ENCODE measurements at regions not wholly inside any gene's neighbourhood (a gene's known extent, or its start where the extent isn't known, plus 50 kb on each side); places are given as distances from the start of the nearest gene placed in this dataset.
A peak's percentile ranks its signal among the peaks of the same experiment; 100 is the strongest.
"Not testable (repeated sequence)": the region's sequence is repeated elsewhere in the genome, so short reads cannot be mapped to it uniquely, and the experiment has no call there.

DNA sequence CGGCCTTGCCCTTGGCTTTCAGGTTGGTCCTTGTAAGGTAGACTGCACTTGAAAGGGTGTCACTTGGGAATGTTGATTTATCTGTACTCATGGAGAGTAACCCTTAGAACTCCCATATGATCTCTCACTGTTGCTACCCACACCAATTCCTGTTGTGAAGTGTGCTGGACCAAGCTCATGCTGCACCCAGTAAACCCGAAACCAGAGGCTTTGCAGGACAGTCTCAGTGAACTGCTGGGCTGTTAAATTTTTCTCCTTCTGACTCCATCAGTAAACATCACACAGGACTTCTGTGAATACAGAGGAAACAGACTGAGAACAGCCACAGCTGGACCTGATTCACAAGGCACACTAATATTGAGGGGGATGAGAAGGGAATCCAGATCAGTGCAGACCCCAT is 783.0 kb downstream of the TMEM121 start:
- TF ChIP-seq, protein P1, sequence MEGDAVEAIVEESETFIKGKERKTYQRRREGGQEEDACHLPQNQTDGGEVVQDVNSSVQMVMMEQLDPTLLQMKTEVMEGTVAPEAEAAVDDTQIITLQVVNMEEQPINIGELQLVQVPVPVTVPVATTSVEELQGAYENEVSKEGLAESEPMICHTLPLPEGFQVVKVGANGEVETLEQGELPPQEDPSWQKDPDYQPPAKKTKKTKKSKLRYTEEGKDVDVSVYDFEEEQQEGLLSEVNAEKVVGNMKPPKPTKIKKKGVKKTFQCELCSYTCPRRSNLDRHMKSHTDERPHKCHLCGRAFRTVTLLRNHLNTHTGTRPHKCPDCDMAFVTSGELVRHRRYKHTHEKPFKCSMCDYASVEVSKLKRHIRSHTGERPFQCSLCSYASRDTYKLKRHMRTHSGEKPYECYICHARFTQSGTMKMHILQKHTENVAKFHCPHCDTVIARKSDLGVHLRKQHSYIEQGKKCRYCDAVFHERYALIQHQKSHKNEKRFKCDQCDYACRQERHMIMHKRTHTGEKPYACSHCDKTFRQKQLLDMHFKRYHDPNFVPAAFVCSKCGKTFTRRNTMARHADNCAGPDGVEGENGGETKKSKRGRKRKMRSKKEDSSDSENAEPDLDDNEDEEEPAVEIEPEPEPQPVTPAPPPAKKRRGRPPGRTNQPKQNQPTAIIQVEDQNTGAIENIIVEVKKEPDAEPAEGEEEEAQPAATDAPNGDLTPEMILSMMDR (IDR thresholded peaks at IDR 0.05; ENCODE audit: low read depth, low read length, missing control alignments), result no peak
- no peak for DNase-seq (ENCODE audit: extremely low read depth, low read depth)
- no peak overlapping the region for H3K4me3 ChIP-seq (replicated peaks; ENCODE audit: low read depth, low read length)

DNA sequence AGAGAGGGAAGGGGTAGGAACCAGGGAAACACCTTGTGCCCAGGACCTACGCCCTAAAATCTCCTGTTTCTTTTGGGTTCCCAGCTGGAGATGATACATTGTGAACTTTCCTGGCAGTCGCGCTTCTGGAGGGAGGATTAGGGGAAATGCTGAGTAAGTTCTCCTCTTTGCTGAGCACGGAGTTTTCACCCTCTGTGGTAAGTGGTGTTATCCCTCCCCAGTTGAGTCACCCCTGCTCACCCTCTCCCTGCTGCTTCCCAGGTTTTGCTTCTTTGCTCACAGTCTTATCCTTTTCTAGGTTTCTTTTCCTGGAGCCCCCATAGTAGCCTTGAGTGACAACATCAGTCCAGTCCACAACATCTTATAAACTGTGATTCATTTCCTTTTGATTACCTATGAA is 789.1 kb downstream of the TMEM121 start:
- no peak overlapping the region for H3K4me3 ChIP-seq (replicated peaks; ENCODE audit: low read depth, low read length)
- no peak for DNase-seq (ENCODE audit: extremely low read depth, low read depth)
- TF ChIP-seq, protein P1 (IDR thresholded peaks at IDR 0.05; ENCODE audit: low read depth, low read length, missing control alignments), result no peak

DNA sequence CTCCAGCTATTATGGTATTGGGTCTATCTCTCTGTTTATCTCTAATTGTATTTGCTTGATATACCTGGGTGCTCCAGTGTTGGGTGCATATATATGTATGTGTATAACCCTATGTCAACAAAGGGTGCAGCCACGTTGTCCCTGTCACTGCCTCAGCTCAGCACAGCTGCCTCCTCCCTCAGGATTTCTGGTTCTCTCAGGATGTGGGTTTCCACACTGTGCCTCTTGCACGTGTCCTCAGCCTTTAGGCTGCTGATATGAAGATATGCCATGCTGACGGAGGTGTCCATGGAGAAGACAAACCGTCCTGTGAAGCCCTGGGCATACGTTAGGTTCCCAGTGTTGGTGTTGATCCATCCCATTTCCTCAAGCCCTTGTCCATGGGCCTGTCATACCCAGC is 791.2 kb downstream of the TMEM121 start:
- TF ChIP-seq, protein P1 (IDR thresholded peaks at IDR 0.05; ENCODE audit: low read depth, low read length, missing control alignments), result no peak
- no peak overlapping the region for H3K4me3 ChIP-seq (replicated peaks; ENCODE audit: low read depth, low read length)
- no peak for DNase-seq (ENCODE audit: extremely low read depth, low read depth)

DNA sequence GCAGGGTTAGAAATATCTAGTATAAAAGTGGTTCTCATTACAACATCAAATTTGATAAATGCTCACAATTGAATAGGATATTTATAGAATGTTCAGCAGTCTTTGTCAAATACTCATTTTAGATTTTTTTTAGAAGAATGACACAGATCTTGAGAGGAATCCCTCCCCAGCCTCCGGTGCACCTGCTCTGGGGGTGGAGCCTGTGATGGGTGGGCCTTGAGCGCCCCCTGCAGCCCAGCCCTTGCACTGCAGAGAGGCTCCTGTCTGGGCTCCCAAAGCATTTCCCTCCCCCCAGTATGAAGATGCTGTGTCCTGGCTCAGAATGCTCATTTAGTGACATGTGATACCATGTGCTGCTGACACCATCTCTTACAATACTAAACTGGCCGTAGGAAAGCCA is 792.3 kb downstream of the TMEM121 start:
- DNase-seq (ENCODE audit: extremely low read depth, low read depth), result no peak
- TF ChIP-seq, protein P1 (IDR thresholded peaks at IDR 0.05; ENCODE audit: low read depth, low read length, missing control alignments), result peak; percentile 5
- no peak overlapping the region for H3K4me3 ChIP-seq (replicated peaks; ENCODE audit: low read depth, low read length)

DNA sequence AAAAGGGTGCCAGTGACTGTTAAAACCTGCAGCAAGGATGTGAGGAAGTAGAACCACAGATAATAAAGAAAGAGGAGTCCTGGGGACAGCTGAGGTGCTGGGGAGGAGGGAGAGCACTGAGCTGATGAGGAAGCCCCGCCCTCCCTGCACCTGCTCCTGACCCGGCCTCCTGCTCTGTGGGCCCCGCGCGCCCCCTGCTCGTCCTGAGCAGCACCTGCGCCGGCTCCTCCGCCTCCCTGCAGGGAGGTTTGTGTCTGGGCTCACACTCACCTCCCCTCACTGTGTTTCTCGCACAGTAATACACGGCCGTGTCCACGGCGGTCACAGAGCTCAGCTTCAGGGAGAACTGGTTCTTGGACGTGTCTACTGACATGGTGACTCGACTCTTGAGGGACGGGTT is 797.6 kb downstream of the TMEM121 start:
- DNase-seq (ENCODE audit: extremely low read depth, low read depth); H3K4me3 ChIP-seq (replicated peaks; ENCODE audit: low read depth, low read length): not testable (repeated sequence)

DNA sequence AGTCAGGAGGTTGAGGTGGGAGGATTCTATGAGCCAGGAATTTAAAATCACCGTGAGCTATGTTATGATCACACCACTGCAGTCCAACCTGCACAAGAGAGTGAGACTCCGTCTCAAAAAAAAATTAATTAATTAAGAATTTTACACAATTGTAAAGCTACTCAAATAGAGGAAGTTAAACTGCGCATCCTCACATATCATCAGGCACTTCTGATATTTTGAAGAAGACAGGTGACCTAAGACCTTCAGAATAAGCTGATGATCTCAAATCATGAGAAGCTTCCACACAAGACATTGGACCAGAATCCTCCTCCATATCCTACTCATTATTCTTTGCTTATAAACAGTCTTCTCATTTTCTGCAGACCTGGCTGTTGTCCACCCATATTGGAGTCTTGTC is 800.9 kb downstream of the TMEM121 start:
- TF ChIP-seq, protein P1 (IDR thresholded peaks at IDR 0.05; ENCODE audit: low read depth, low read length, missing control alignments), result no peak
- H3K4me3 ChIP-seq (replicated peaks; ENCODE audit: low read depth, low read length), result no peak overlapping the region
- no peak for DNase-seq (ENCODE audit: extremely low read depth, low read depth)

DNA sequence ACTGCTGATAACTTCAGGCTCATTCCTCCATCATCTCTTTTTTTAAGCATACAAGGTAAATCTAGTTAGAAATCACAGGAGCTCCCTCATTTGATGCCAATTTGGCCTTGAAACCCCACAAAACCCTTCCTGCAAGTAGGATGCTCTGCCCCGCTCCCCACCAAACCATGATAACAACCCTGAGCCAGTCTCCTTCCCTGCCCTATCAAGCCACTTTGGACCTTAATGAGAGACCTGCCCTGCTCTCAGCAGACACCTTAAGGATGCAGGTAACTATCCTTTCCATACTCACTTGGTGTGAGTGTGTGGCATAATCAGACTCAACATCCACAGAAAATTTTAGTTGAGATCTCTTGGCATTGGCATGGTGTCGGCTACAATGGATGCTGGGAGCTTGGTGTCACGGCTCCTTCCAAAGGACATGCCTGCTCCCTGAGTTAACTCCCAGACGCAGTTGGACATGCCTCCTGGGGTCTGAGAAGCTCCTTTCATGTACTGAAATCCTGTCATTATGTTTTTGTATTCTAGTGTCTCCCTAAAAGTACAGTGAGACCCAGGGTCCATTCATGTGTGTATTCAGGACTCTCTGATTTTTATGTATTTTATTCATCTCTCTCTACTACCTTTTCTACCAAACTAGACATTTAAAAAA is 801.4 kb downstream of the TMEM121 start:
- not testable (repeated sequence) for H3K4me3 ChIP-seq (replicated peaks; ENCODE audit: low read depth, low read length); DNase-seq (ENCODE audit: extremely low read depth, low read depth)

DNA sequence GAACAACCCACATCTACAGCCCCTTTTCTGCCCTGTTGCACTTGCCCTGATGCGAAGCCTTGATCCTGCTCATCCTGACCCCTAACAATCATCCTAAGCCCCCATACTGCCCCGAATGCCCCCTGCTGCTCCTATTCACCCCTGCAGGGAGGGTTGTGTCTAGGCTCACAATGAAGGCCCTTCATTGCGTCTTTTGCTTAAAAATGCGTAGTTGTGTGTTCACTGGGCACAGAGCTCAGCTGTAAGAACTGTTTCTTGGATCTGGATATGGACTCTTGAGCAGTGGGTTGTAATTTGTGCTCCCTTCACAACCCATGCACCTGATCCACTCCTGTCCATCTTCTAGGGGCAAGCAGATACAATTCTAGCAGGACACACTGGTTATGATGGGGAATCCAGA is 802.9 kb downstream of the TMEM121 start:
- not testable (repeated sequence) for H3K4me3 ChIP-seq (replicated peaks; ENCODE audit: low read depth, low read length); DNase-seq (ENCODE audit: extremely low read depth, low read depth)

DNA sequence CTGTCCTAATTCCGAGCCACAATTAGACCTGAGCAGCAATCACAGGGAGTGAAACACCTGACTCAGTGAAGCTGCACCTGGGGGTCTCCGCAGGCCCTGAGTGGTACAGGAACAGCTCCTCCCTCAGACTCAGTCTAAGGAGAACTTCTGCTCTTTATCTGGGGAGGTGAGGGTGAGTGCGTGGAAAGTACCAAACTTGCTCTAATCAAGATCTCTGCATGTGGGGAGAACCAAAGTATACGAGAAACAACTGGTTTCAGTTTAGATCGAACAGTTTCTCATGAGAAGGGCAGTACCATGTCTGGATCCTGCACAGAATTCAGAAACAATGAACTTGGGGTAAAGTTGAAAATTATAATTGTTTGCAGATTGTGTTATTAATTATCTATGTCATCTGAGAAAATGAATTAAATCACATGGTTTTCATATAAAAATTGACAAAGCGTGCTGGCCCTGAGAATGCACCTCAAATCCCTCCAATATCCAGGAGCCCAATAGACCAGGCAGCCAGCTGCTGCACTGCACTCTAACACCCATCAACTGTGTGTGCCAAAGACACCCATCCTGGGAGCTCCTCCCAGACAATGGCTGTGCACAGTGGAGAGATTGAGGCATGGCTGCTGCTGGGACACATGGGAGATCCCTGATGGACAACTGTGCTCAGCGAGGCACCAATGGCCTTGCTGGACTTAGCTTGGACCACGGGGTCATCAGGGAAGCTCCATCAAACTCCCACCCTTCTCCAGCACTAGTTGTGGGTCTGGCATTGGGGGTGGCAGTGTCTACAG is 803.8 kb downstream of the TMEM121 start:
- not testable (repeated sequence) for H3K4me3 ChIP-seq (replicated peaks; ENCODE audit: low read depth, low read length); DNase-seq (ENCODE audit: extremely low read depth, low read depth)

DNA sequence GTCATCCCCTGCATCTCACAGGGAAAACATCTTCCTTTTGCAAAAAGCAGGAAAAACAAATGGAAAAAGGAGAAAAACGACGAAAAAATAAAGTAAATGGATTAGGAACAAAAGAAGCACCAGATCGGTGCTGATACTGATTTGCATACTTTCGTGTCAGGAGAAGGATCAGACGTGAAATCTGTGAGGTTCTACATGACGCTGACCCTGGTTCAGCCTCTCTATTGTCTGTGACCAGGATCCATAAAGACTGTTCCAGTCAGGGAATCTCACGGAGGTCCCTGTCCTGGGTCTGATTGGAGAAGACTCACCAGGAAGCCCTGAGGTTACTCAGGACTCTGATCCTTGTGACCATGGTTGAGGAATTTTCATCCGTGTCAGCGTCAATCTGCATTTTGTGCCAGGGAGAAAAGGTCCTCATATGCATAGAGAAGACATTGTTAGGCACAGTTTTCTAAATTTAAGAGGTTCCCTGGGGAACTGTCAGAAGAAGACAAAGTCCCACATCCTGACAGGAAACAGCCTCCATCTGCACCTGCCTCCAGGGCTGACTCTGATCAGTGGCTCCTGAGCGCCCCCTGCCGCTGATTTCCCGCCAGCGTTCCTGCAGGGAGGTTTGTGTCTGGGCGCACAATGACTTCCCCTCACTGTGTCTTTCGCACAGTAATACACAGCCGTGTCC is 808.2 kb downstream of the TMEM121 start:
- not testable (repeated sequence) for DNase-seq (ENCODE audit: extremely low read depth, low read depth); H3K4me3 ChIP-seq (replicated peaks; ENCODE audit: low read depth, low read length)

DNA sequence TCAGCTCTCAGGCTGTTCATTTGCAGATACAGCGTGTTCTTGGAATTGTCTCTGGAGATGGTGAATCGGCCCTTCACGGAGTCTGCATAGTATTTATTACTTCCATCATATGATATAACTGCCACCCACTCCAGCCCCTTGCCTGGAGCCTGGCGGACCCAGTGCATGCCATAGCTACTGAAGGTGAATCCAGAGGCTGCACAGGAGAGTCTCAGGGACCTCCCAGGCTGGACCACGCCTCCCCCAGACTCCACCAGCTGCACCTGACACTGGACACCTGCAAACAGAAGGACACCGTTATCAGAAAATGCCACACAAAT is 808.7 kb downstream of the TMEM121 start:
- H3K4me3 ChIP-seq (replicated peaks; ENCODE audit: low read depth, low read length), result not testable (repeated sequence)

DNA sequence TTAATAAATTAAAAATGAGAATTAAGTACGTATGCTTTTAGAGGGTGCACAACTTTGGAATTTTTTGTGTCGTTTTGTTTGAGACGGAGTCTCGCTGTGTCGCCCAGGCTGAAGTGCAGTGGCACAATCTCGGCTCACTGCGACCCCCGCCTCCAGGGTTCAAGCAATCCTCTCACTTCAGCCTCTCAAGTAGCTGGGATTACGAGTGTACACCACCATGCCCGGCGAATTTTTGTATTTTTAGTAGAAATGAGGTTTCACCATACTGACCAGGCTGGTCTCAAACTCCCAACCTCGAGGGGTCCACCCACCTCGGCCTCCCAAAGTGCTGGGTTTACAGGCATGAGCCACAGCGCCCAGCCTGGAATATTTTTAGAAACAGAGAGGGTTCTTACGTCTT is 812.4 kb downstream of the TMEM121 start:
- DNase-seq (ENCODE audit: extremely low read depth, low read depth); H3K4me3 ChIP-seq (replicated peaks; ENCODE audit: low read depth, low read length): not testable (repeated sequence)

More for the DNA sequence above, 808.7 kb downstream of the TMEM121 start:
- DNase-seq (ENCODE audit: extremely low read depth, low read depth), result not testable (repeated sequence)

Measured in HFF-Myc (cell line).